Natural killer cell treated with Interleukin-12 subunit alpha and Interleukin-12 subunit beta and Interleukin-15 and Interleukin-18, amount 100 ng/mL, for 72 hours (primary cell): ENCODE measurements at regions not wholly inside any gene's neighbourhood (a gene's known extent, or its start where the extent isn't known, plus 50 kb on each side); places are given as distances from the start of the nearest gene placed in this dataset.
"Not testable (repeated sequence)": the region's sequence is repeated elsewhere in the genome, so short reads cannot be mapped to it uniquely, and the experiment has no call there.

Experiments
- ATAC-seq, 2 donors: fragments of 150-1000 bp; cut with Tn5 transposase in 1 of 2; sonication (Bioruptor Pico), chemical (Tn5 transposase) in 1 of 2; 2 replicates each; pipeline ENCODE4 v1.10.0; 2021
- DNase-seq: peaks from one replicate; pipeline ENCODE4 v3.0.0; 2022; ENCODE audit warnings: low spot score
- H3K27ac Mint-ChIP-seq, 2 donors: 1 replicate in 1 of 2; 2 replicates in 1 of 2; pipeline ENCODE4 v1.8.0; 2022; ENCODE audit warnings: mixed read lengths in 2 of 2, mild to moderate bottlenecking in 1 of 2, moderate library complexity in 1 of 2
- H3K27me3 Mint-ChIP-seq, 2 donors: 1 replicate in 1 of 2; 2 replicates in 1 of 2; pipeline ENCODE4 v1.8.0; 2022; ENCODE audit warnings: mixed read lengths in 2 of 2
- H3K36me3 Mint-ChIP-seq: one replicate; pipeline ENCODE4 v1.8.0; 2022; ENCODE audit warnings: mixed read lengths
- H3K4me1 Mint-ChIP-seq, 2 donors: 1 replicate in 1 of 2; 2 replicates in 1 of 2; pipeline ENCODE4 v1.8.0; 2022; ENCODE audit warnings: low read depth in 2 of 2, mixed read lengths in 2 of 2, mild to moderate bottlenecking in 1 of 2
- H3K4me3 Mint-ChIP-seq: one replicate; pipeline ENCODE4 v1.8.0; 2022; ENCODE audit warnings: mixed read lengths
- H3K9me3 Mint-ChIP-seq: 2 replicates; pipeline ENCODE4 v1.8.0; 2022; ENCODE audit warnings: mixed read lengths

GRCh38 chr3:177349384-177349783, 152.1 kb upstream of the TBL1XR1 start:
- Mint-ChIP-seq H3K4me1 (peaks cover 25 to 39% of the 10 kb centered on the region in 2 donors), H3K9me3 (peaks cover 4% of the 10 kb centered on the region), H3K27me3 (no peaks in the 10 kb centered on the region), H3K4me3 (no peak overlapping the region), H3K36me3 (no peaks in the 10 kb centered on the region), H3K27ac (no peak overlapping the region)
- no peak for ATAC-seq
- DNase-seq: no peak

DNA sequence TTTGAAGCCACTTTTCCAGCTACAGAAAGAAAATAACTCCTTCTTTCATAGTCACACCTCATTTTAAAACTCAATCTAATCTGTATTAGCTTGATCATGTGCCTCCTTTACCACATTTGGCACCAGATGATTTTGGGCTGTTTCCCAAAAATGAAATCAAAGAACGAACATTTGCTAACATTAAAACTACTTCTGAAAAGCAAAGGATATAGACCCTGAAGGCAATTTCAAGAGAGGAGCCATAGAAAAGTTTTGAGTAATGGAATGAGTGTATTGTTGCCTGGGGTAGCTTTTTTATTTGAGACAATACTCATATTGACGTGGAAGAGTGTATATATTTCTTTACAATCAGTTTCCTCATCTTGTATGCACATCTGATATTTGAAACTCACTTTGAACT, 152.8 kb upstream of the TBL1XR1 start:
- no peaks in the 10 kb centered on the region for H3K27me3 Mint-ChIP-seq
- ATAC-seq (no peak), DNase-seq (no peak)
- no peaks in the 10 kb centered on the region for H3K36me3 Mint-ChIP-seq
- no peak overlapping the region for H3K4me3 Mint-ChIP-seq
- peaks cover 21 to 33% of the 10 kb centered on the region in 2 donors for H3K4me1 Mint-ChIP-seq
- peak overlapping the region in 1 of 2 donors; percentile 39 for H3K27ac Mint-ChIP-seq
- peaks cover 4% of the 10 kb centered on the region for H3K9me3 Mint-ChIP-seq

DNA sequence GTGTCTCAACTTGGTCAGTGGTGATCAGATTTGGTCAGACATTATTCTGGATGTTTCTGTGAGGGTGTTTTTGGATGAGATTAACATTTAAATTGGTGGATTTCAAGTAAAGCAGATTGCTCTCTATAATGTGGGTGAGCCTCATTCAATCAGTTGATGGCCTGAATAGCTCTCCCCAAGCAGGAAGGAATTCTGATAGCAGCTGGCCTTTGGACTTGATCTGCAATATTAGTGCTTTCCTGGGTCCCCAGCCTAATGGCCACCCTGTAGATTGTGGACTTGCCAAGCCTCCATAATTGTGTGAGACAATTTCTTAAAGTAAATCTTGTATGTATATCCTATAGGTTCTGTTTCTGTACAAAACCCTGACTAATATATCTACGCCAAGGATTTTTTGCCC, 153.9 kb upstream of the TBL1XR1 start:
- ATAC-seq (no peak), DNase-seq (no peak)
- Mint-ChIP-seq H3K4me1 (peaks cover 19 to 29% of the 10 kb centered on the region in 2 donors), H3K36me3 (no peaks in the 10 kb centered on the region), H3K27ac (no peak overlapping the region), H3K4me3 (no peak overlapping the region), H3K9me3 (peaks cover 6% of the 10 kb centered on the region), H3K27me3 (no peaks in the 10 kb centered on the region)

DNA sequence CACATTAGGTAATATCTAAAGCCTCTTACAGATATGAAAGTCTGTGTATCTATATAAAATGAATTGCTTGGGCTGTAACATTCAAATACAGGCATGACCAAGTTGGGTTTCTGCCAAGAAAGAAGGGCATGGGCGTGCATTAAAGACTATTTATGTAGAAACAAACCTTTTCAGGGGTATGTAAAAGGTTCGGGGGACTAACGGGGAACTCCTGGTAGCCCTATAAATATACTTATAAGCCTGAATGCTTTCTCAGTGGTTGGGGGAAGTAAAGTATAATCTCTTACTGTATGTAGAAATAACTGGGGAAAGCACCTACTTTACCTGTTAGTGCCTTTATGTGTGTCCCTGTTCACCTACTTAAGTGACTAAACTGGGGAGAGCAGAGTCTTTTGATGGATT, 154.5 kb upstream of the TBL1XR1 start:
- no peaks in the 10 kb centered on the region for H3K27me3 Mint-ChIP-seq
- no peaks in the 10 kb centered on the region for H3K36me3 Mint-ChIP-seq
- no peak overlapping the region for H3K4me3 Mint-ChIP-seq
- peaks cover 23 to 29% of the 10 kb centered on the region in 2 donors for H3K4me1 Mint-ChIP-seq
- DNase-seq (no peak), ATAC-seq (no peak)
- H3K27ac Mint-ChIP-seq: no peak overlapping the region
- peaks cover 8% of the 10 kb centered on the region for H3K9me3 Mint-ChIP-seq

GRCh38 chr3:177352424-177352823, 155.1 kb upstream of the TBL1XR1 start:
- Mint-ChIP-seq H3K4me1 (peaks cover 29 to 36% of the 10 kb centered on the region in 2 donors), H3K9me3 (peaks cover 8% of the 10 kb centered on the region), H3K4me3 (no peak overlapping the region), H3K27me3 (no peaks in the 10 kb centered on the region), H3K36me3 (no peaks in the 10 kb centered on the region), H3K27ac (no peak overlapping the region)
- ATAC-seq (no peak), DNase-seq (no peak)

GRCh38 chr3:177353140-177353539, 155.9 kb upstream of the TBL1XR1 start:
- Mint-ChIP-seq H3K27ac (no peak overlapping the region), H3K36me3 (no peaks in the 10 kb centered on the region), H3K4me1 (peaks cover 30 to 39% of the 10 kb centered on the region in 2 donors), H3K27me3 (no peaks in the 10 kb centered on the region), H3K4me3 (no peak overlapping the region), H3K9me3 (peaks cover 4% of the 10 kb centered on the region)
- ATAC-seq: no peak
- DNase-seq: no peak

- H3K36me3 Mint-ChIP-seq, H3K27me3 Mint-ChIP-seq, H3K4me3 Mint-ChIP-seq, ATAC-seq, H3K9me3 Mint-ChIP-seq, H3K27ac Mint-ChIP-seq, DNase-seq: not testable (repeated sequence)
- H3K4me1 Mint-ChIP-seq: peaks cover 36 to 44% of the 10 kb centered on the region in 2 donors
These were observed 156.6 kb upstream of the TBL1XR1 start for GRCh38 chr3:177353879-177354278.

DNA sequence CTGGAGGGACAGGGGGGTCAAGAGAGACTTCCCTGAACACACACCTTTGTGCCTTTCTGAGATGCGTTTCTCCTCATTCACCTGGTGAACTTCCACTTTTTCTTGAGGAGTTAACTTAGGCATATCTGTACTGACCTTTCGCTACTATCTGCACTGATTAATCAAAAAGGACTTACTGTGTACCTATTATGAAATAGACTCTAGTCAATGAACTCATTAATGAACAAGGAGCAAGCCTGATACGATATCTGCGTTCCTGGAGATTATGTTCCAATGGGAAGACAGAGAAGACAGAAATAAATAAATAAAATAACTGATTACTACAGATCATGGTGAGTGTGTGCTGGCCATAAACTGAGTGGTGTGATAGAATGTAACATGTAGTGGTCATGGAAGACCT, 157.2 kb upstream of the TBL1XR1 start:
- H3K27ac Mint-ChIP-seq: no peak overlapping the region

DNA sequence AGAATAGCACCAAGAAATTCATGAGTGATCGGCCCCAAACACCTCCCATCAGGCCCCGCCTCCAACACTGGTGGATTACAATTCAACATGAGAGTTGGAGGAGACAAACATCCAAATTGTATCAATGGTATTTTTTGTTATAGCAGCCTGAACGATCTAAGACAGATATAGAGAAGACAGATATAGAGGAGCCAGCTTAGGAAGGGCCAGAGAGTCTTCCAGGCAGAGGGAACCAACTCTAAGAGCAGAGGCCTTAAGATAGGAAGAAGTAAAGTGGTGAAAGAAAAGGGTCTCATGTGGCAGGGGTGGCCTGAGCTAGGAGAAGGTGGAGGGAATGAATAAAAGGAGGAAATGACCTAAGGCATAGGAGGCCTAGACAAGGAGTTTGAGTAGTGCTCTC, 158.8 kb upstream of the TBL1XR1 start:
- H3K4me1 Mint-ChIP-seq: peaks cover 48 to 58% of the 10 kb centered on the region in 2 donors
- H3K27ac Mint-ChIP-seq: peak overlapping the region in 1 of 2 donors; percentile 5
- peak overlapping the region; percentile 0 for H3K4me3 Mint-ChIP-seq
- H3K9me3 Mint-ChIP-seq: peaks cover 3% of the 10 kb centered on the region
- no peak for ATAC-seq
- H3K36me3 Mint-ChIP-seq: no peaks in the 10 kb centered on the region
- DNase-seq: no peak
- no peaks in the 10 kb centered on the region for H3K27me3 Mint-ChIP-seq

More for the DNA sequence above, 157.2 kb upstream of the TBL1XR1 start:
- no peak for DNase-seq
- peaks cover 3% of the 10 kb centered on the region for H3K9me3 Mint-ChIP-seq
- H3K4me3 Mint-ChIP-seq: no peak overlapping the region
- H3K36me3 Mint-ChIP-seq: no peaks in the 10 kb centered on the region
- peaks cover 39 to 42% of the 10 kb centered on the region in 2 donors for H3K4me1 Mint-ChIP-seq
- ATAC-seq: no peak
- H3K27me3 Mint-ChIP-seq: no peaks in the 10 kb centered on the region

DNA sequence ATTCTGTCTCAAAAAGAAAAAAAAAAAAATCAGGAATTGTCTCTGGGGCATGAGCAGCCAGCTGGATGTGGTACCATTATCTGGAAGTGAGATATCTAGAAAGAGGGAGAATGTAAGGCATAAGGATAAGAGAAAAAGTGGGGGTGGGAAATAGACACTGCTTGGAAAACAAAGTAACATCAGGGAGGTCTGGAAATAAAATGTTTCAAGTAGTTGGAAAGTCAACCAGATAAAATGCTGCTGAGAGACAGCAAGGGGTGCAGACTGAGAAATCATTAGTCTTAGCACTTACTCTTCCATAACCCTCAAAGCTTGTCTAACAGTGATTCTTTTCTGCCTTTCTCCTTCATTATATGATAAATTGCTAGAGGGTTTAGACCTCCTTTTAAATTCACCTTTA, 159.7 kb upstream of the TBL1XR1 start:
- no peak for DNase-seq
- Mint-ChIP-seq H3K27me3 (no peaks in the 10 kb centered on the region), H3K36me3 (no peaks in the 10 kb centered on the region), H3K9me3 (peaks cover 3% of the 10 kb centered on the region), H3K27ac (peak overlapping the region in 1 of 2 donors; percentile 94), H3K4me1 (peaks cover 53 to 65% of the 10 kb centered on the region in 2 donors), H3K4me3 (no peak overlapping the region)
- no peak for ATAC-seq

DNA sequence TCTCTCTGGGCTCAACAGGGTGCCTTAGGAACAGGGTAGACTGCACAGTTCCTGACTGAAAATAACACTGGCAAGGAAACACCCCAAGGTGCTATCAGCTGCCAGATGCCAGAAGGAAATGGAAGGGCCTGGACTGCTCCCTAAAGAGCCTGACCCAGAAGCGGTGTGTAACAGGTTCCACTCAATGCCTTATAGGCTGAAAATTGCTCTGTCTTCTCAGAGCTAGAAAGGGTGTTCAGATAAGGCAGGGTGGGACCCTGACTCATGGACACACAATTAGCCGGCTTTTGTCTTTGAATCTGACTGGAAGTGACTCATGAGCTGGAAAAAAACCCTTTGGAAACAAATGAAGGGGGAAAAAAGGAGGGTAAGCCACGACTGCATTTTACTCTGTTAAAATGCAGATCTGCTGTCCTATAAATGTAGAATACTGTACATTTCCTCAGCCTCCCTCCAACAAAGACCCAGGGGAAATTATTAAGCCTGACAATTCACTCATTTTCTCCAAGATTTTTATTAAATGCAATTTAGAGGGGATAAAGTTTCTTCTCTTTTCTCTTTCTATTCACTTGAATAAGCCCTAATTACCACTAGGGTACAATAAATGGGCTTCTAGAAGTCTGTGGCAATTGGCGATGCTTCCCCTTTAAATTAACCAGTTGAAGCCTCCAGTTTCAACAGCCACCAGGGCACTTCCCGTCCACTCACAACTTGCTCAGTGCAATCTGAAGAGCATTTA, 160.2 kb upstream of the TBL1XR1 start:
- ATAC-seq (no peak), DNase-seq (no peak)
- Mint-ChIP-seq H3K27me3 (no peaks in the 10 kb centered on the region), H3K36me3 (no peaks in the 10 kb centered on the region), H3K4me3 (peak overlapping the region; percentile 89), H3K27ac (peak overlapping the region; percentile 91 to 94), H3K9me3 (peaks cover 3% of the 10 kb centered on the region), H3K4me1 (peaks cover 53 to 65% of the 10 kb centered on the region in 2 donors)

GRCh38 chr3:177358091-177358976, 161.1 kb upstream of the TBL1XR1 start:
- Mint-ChIP-seq H3K4me3 (peak overlapping the region; percentile 89), H3K4me1 (peaks cover 53 to 63% of the 10 kb centered on the region in 2 donors)

DNA sequence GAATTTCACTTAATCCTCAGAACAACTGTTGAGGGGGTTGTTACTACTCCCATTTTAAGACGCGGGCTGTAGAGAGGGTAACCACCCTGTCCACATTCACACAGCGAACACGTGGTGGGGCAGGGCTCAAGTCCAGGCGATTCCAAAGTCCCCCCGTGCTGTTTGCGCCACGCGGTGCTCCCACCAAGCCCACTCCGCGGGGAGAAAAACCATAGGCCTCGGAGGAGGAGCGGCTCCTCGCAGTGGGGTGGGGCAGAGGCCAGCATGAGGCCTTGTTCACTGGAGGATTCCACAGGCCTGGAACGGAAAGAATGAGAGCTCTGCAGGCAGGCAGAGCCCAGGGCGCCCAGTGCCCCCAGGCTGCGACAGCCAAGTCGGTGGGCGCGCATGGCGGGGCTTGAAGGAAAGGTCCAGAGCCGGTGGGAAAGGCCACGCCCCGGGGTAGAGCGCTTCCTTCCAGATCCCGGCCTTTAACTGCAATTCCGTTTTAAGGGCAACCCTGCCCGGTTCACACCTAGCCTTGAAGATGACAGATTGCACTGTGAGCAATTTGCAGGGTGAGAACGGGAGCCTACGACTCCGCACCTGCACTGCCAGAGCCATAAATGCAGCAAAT, 161.8 kb upstream of the TBL1XR1 start:
- ATAC-seq (peak; percentile 33 to 52), DNase-seq (no peak)
- peak overlapping the region; percentile 91 to 94 for H3K27ac Mint-ChIP-seq
- H3K27me3 Mint-ChIP-seq: no peaks in the 10 kb centered on the region
- H3K4me1 Mint-ChIP-seq: peaks cover 53 to 59% of the 10 kb centered on the region in 2 donors
- H3K4me3 Mint-ChIP-seq: peak overlapping the region; percentile 89
- no peaks in the 10 kb centered on the region for H3K36me3 Mint-ChIP-seq
- peaks cover 3% of the 10 kb centered on the region for H3K9me3 Mint-ChIP-seq

More at GRCh38 chr3:177358091-177358976, 161.1 kb upstream of the TBL1XR1 start:
- peak; percentile 90 for DNase-seq
- peaks cover 3% of the 10 kb centered on the region for H3K9me3 Mint-ChIP-seq
- peak overlapping the region; percentile 91 to 94 for H3K27ac Mint-ChIP-seq
- no peaks in the 10 kb centered on the region for H3K27me3 Mint-ChIP-seq
- H3K36me3 Mint-ChIP-seq: no peaks in the 10 kb centered on the region
- ATAC-seq: peak; percentile 85 to 88
